GM12864 (cell line): ENCODE measurements at regions not wholly inside any gene's neighbourhood (a gene's known extent, or its start where the extent isn't known, plus 50 kb on each side); places are given as distances from the start of the nearest gene placed in this dataset.

Experiments used
- DNase-seq: peaks from one replicate; pipeline ENCODE4 v3.0.0-alpha.2; 2011; ENCODE audit warnings: low read depth
- H3K4me3 ChIP-seq: 2 replicates; pipeline ENCODE4 v1.5.1; 2011; ENCODE audit warnings: mild to moderate bottlenecking, low read depth, low read length, control low read depth
- TF ChIP-seq, protein P1 (sequence below): IDR thresholded peaks from 2 replicates; pipeline ENCODE4 v1.5.1; 2011; ENCODE audit warnings: low read depth, mild to moderate bottlenecking, moderate library complexity, low read length, control low read depth, inconsistent platforms; ENCODE audit errors: missing control alignments

DNA sequence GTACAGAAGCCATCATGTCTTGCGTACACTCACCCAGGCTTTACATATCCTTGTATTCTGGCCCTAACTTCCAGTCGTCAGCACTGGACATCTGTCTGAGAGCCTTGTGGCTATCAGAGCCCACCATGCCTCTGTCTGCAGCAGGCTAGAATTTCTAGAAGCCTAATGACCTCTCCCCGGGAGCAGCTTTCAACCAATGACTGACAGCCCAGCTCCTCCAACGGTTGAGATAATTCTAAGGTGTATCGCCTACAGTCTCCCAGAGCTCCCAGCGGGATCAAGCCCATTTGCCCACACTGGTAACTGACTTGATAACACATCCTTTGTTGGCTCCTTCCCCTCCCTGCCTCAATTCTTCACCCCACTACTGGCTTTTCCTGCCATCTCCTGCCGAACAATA lies 562.8 kb downstream of the BCOR start:
- H3K4me3 ChIP-seq = no peak overlapping the region
- TF ChIP-seq, protein P1, sequence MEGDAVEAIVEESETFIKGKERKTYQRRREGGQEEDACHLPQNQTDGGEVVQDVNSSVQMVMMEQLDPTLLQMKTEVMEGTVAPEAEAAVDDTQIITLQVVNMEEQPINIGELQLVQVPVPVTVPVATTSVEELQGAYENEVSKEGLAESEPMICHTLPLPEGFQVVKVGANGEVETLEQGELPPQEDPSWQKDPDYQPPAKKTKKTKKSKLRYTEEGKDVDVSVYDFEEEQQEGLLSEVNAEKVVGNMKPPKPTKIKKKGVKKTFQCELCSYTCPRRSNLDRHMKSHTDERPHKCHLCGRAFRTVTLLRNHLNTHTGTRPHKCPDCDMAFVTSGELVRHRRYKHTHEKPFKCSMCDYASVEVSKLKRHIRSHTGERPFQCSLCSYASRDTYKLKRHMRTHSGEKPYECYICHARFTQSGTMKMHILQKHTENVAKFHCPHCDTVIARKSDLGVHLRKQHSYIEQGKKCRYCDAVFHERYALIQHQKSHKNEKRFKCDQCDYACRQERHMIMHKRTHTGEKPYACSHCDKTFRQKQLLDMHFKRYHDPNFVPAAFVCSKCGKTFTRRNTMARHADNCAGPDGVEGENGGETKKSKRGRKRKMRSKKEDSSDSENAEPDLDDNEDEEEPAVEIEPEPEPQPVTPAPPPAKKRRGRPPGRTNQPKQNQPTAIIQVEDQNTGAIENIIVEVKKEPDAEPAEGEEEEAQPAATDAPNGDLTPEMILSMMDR = no peak
- no peak for DNase-seq

DNA sequence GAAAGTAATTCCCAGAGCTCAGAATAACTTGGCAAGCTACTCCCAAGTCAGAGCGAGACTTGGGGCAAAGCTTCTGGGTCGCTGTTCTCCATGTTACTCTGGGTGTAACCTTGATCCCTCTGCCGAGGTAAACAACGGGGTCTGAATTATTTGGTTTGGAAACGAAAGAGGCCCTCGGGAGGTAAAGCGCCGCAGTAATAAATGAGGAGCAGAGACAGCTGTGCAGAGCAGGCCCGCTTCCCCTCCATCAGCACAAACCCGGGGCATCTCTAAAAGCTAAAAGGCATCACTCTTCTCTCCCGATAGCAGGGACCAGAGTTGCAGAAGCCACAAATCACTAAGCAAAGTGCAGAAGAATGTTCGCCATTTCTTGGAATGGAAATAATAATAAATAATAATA lies 561.5 kb downstream of the BCOR start:
- no peak overlapping the region for H3K4me3 ChIP-seq
- TF ChIP-seq, protein P1 = no peak
- DNase-seq = no peak

DNA sequence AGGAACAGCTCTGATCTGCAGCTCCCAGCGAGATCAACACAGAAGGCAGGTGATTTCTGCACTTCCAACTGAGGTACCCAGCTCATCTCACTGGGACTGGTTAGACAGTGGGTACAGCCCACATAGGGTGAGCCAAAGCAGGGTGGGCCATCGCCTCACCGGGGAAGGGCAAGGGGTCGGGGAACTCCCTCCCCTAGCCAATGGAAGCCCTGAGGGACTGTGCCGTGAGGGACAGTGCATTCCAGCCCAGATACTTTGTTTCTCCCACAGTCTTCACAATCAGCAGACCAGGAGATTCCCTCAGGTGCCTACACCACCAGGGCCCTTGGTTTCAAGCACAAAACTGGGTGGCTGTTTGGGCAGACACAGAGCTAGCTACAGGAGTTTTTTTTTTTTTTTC lies 555.9 kb downstream of the BCOR start:
- no peak for DNase-seq
- TF ChIP-seq, protein P1 = no peak
- H3K4me3 ChIP-seq = no peak overlapping the region

DNA sequence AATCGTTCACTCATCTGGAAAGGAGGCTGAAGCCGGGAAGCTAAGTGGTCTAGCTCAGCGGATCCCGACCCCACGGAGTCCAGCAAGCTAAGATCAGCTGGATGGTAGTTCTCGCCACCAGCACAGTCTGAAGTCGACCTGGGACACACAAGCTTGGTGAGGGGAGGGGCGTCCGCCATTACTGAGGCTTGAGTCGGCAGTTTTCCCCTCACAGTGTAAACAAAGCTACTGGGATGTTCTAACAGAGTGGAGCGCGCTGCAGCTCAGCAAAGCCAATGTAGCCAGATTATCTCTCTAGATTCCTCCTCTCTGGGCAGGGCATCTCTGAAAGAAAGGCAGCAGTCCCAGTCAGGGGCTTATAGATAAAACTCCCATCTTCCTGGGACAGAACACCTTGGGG lies 555.4 kb downstream of the BCOR start:
- no peak overlapping the region for H3K4me3 ChIP-seq
- no peak for DNase-seq
- TF ChIP-seq, protein P1 = no peak

DNA sequence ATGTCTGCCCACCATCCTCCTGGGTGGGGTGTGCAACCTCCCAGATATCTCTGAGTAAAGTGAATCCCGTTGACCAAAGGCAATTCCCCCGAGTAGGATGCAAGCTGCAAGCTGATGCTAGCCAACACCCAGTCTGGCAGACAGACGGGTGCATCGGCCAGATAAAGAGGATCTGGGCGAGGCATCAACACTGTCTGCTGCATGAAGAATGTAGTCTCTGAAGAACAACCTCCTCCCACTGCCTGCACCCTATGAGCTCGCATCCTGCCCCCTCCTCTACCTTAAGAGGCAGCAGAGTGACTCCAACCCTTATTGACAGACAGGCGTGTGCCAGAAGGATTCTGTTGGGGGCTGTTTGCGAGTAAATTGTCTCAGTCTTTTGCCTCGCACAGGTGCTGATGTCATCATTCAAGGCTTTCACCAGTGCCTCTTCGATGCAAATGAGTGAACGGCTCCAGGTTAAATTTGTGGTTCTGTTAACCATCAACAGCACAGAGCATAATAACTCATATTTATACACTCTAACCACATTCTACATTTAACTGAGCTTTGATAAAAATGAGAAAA lies 546.9 kb downstream of the BCOR start:
- no peak overlapping the region for H3K4me3 ChIP-seq
- DNase-seq = no peak
- TF ChIP-seq, protein P1 = no peak

DNA sequence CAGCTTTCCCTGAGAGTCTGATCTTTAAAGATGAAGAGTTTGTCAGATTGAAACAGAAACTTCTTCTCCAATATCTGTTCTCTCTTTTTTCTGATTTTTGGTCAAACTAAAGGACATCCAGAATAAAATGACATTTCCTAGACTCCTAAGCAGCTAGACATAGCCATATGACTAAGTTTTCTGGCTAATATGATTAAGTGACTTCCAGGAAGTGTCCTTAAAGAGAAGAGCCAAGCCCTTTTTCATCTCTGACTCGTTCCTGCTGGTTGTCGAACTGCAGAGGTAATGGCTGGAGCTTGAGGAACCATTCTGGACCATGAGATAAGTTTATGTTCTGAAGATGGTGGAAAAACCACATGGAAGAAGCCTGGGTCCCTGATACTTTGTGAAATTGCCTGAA lies 546.0 kb downstream of the BCOR start:
- DNase-seq = no peak
- no peak overlapping the region for H3K4me3 ChIP-seq
- TF ChIP-seq, protein P1 = no peak

DNA sequence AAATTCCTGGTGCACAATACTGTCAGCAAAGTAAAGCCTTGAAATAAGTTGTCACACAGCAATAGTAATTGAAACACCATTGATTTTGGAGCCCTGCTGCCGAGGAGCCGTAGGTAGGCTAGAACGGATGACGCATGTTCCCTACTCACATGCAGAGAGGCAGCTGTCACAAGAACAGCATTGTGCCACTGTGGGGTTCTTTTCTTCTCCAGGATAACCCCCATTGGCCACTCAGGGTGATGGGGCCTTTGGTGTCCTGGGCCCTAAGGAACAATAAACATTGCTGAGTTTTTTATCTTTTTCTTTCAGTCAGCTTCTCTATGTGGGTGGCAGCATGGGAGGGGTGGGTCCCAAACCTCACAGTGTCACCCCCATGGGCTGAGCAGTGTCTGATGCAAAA lies 542.3 kb downstream of the BCOR start:
- DNase-seq = no peak

More for the DNA sequence above, 542.3 kb downstream of the BCOR start:
- H3K4me3 ChIP-seq = no peak overlapping the region
- TF ChIP-seq, protein P1 = no peak
